HCT116 (cell line): ENCODE measurements at regions not wholly inside any gene's neighbourhood (a gene's known extent, or its start where the extent isn't known, plus 50 kb on each side); places are given as distances from the start of the nearest gene placed in this dataset.
A peak's percentile ranks its signal among the peaks of the same experiment; 100 is the strongest.

Experiments
- ATAC-seq: fragments of 200-7000 bp; cut with Tn5 transposase; 2 replicates; pipeline ENCODE4 v1.9.1; 2020; ENCODE audit warnings: mild to moderate bottlenecking, moderate library complexity
- BruUV-seq: library from RNA; stranded (reverse); fragments of 400-500 nt; replicated peaks from 2 replicates; lab custom pipeline; 2021; lab: Mats Ljungman, UMichigan
- CTCF ChIA-PET: fragments of 300-600 bp; sonication (Branson Sonifier 250); formaldehyde crosslinking; loops from one replicate; lab custom pipeline; 2021; ENCODE audit warnings: antibody characterized with exemption; lab: Charles Lee
- POLR2A ChIA-PET: fragments of 300-600, 350-600 bp; sonication (Branson Sonifier 250); formaldehyde crosslinking; loops from one replicate; lab custom pipeline; 2021; ENCODE audit warnings: antibody characterized with exemption; lab: Charles Lee
- RAD21 ChIA-PET, 2 experiments: fragments of 300-600 bp; sonication (Branson Sonifier 250); formaldehyde crosslinking; loops; one replicate each; lab custom pipeline; 2023; ENCODE audit warnings: low total read pairs in 2 of 2; ENCODE audit not compliant: uncharacterized antibody in 2 of 2, unreplicated experiment in 2 of 2, low non-redundant PET in 1 of 2; lab: Charles Lee
- DNase-seq: peaks from one replicate; pipeline ENCODE4 v3.0.0-alpha.2; 2010; ENCODE audit warnings: low read depth, low spot score
- H2AFZ ChIP-seq: fragments of 200-600 bp; shearing (Covaris generic), sonication (generic); 2 replicates; pipeline ENCODE4 v1.6.1; 2017; ENCODE audit warnings: low read depth, mixed run types, mixed read lengths, antibody characterized with exemption, low read length; ENCODE audit not compliant: poor library complexity, severe bottlenecking
- H3K27ac ChIP-seq: 2 replicates; pipeline ENCODE4 v1.5.1; 2012; ENCODE audit warnings: low read depth, low read length
- H3K27me3 ChIP-seq: fragments of 200-600 bp; sonication (generic); 2 replicates; pipeline ENCODE4 v1.6.1; 2016; ENCODE audit warnings: mixed run types, low read length, mixed read lengths; ENCODE audit not compliant: insufficient read depth
- H3K36me3 ChIP-seq, 2 experiments: fragments of 200-500 bp in 1 of 2; fragments of 200-600 bp in 1 of 2; sonication (Bioruptor generic) in 1 of 2; sonication (generic) in 1 of 2; 2 replicates each; pipeline versions ENCODE4 v1.5.1 to v1.6.1; 2014 to 2016; ENCODE audit warnings: low read length in 2 of 2, inconsistent platforms in 1 of 2, mixed read lengths in 1 of 2, mixed run types in 1 of 2; ENCODE audit not compliant: insufficient read depth in 2 of 2, control insufficient read depth in 1 of 2
- H3K4me1 ChIP-seq, 2 experiments: fragments of 200-600 bp in 1 of 2; sonication (generic) in 1 of 2; 2 replicates each; pipeline versions ENCODE4 v1.5.1 to v1.6.1; 2012 to 2017; ENCODE audit warnings: low read length in 2 of 2, inconsistent platforms in 1 of 2, mild to moderate bottlenecking in 1 of 2, mixed read lengths in 1 of 2, mixed run types in 1 of 2, moderate library complexity in 1 of 2; ENCODE audit not compliant: insufficient read depth in 2 of 2, control insufficient read depth in 1 of 2
- H3K4me2 ChIP-seq: fragments of 200-600 bp; sonication (generic); 2 replicates; pipeline ENCODE4 v1.6.1; 2017; ENCODE audit warnings: mixed run types, low read length, mixed read lengths
- H3K4me3 ChIP-seq, 2 experiments: fragments of 200-600 bp in 1 of 2; sonication (generic) in 1 of 2; replicated peaks in 1 of 2; 2 replicates each; pipeline ENCODE4 v1.5.1; 2011 to 2016; ENCODE audit warnings: low read length in 2 of 2, control low read depth in 1 of 2, low read depth in 1 of 2, mild to moderate bottlenecking in 1 of 2, mixed read lengths in 1 of 2, mixed run types in 1 of 2
- H3K79me2 ChIP-seq: fragments of 200-600 bp; sonication (generic); 2 replicates; pipeline ENCODE4 v1.6.1; 2017; ENCODE audit warnings: mild to moderate bottlenecking, mixed run types, low read length, moderate library complexity, mixed read lengths; ENCODE audit not compliant: insufficient read depth
- H3K9ac ChIP-seq: fragments of 200-600 bp; sonication (generic); 2 replicates; pipeline ENCODE4 v1.6.1; 2016; ENCODE audit warnings: low read length, mixed read lengths
- H3K9me2 ChIP-seq: fragments of 200-600 bp; sonication (generic), shearing (Covaris generic); 2 replicates; pipeline ENCODE4 v1.6.1; 2017; ENCODE audit warnings: mixed run types, mild to moderate bottlenecking, moderate library complexity; ENCODE audit not compliant: insufficient read depth
- H3K9me3 ChIP-seq, 2 experiments: fragments of 200-500 bp in 1 of 2; fragments of 200-600 bp in 1 of 2; sonication (Bioruptor generic) in 1 of 2; sonication (generic) in 1 of 2; 2 replicates each; pipeline ENCODE4 v1.6.1; 2014 to 2017; ENCODE audit warnings: low read length in 2 of 2, mixed read lengths in 2 of 2, inconsistent platforms in 1 of 2, low read depth in 1 of 2, mild to moderate bottlenecking in 1 of 2, mixed run types in 1 of 2, moderate library complexity in 1 of 2; ENCODE audit not compliant: control insufficient read depth in 1 of 2, insufficient read depth in 1 of 2
- H4K20me1 ChIP-seq: fragments of 200-600 bp; sonication (generic), shearing (Covaris generic); 2 replicates; pipeline ENCODE4 v1.6.1; 2017; ENCODE audit warnings: mixed run types, mild to moderate bottlenecking, moderate library complexity; ENCODE audit not compliant: insufficient read depth
- ATF3 ChIP-seq: IDR thresholded peaks from 2 replicates; pipeline ENCODE4 v1.6.1; 2012
- CBX3 ChIP-seq: IDR thresholded peaks from 2 replicates; pipeline ENCODE4 v1.6.1; 2012; ENCODE audit warnings: low read depth
- CEBPB ChIP-seq: IDR thresholded peaks from 2 replicates; pipeline ENCODE4 v1.6.1; 2012; ENCODE audit warnings: low read depth
- CTCF ChIP-seq, 3 experiments: fragments of 200-600 bp in 1 of 3; sonication (generic) in 1 of 3; IDR thresholded peaks in 2 of 3; conservative IDR thresholded peaks in 1 of 3; 2 replicates each; pipeline ENCODE4 v1.5.1; 2012 to 2017; ENCODE audit warnings: low read depth in 2 of 3, low read length in 2 of 3, antibody characterized with exemption in 1 of 3, borderline replicate concordance in 1 of 3, control low read depth in 1 of 3, mild to moderate bottlenecking in 1 of 3, mixed read lengths in 1 of 3, mixed run types in 1 of 3, moderate library complexity in 1 of 3; ENCODE audit not compliant: insufficient read depth in 1 of 3
- EGR1 ChIP-seq: IDR thresholded peaks from 2 replicates; pipeline ENCODE4 v1.6.1; 2012; ENCODE audit warnings: low read depth
- ELF1 ChIP-seq: IDR thresholded peaks from 2 replicates; pipeline ENCODE4 v1.6.1; 2012; ENCODE audit warnings: low read depth, borderline replicate concordance
- EZH2 ChIP-seq: fragments of 200-600 bp; sonication (generic); IDR thresholded peaks from 2 replicates; pipeline ENCODE4 v1.6.1; 2017; ENCODE audit warnings: antibody characterized with exemption, mixed run types
- EZH2phosphoT487 ChIP-seq: fragments of 200-600 bp; IDR thresholded peaks from 2 replicates; pipeline ENCODE4 v1.6.1; 2018; ENCODE audit warnings: antibody characterized with exemption, borderline replicate concordance
- JUND ChIP-seq: IDR thresholded peaks from 2 replicates; pipeline ENCODE4 v1.6.1; 2012
- POLR2A ChIP-seq: IDR thresholded peaks from 2 replicates; pipeline ENCODE4 v1.7.0; 2011; ENCODE audit warnings: borderline replicate concordance; ENCODE audit not compliant: insufficient read depth, insufficient read length; ENCODE audit errors: extremely low read depth
- POLR2AphosphoS5 ChIP-seq: IDR thresholded peaks from 2 replicates; pipeline ENCODE4 v1.6.1; 2011; ENCODE audit warnings: mild to moderate bottlenecking, low read depth, low read length, moderate library complexity
- RAD21 ChIP-seq: IDR thresholded peaks from 2 replicates; pipeline ENCODE4 v1.6.1; 2012; ENCODE audit warnings: low read depth, mild to moderate bottlenecking
- REST ChIP-seq: IDR thresholded peaks from 2 replicates; pipeline ENCODE4 v1.6.1; 2012; ENCODE audit warnings: low read depth
- TCF7L2 ChIP-seq: IDR thresholded peaks from 2 replicates; pipeline ENCODE4 v1.7.0; 2011; ENCODE audit warnings: borderline replicate concordance, inconsistent platforms; ENCODE audit not compliant: insufficient read depth, insufficient read length; ENCODE audit errors: extremely low read depth
- YY1 ChIP-seq: IDR thresholded peaks from 2 replicates; pipeline ENCODE4 v1.6.1; 2011; ENCODE audit warnings: low read length, low read depth, moderate library complexity, mild to moderate bottlenecking; ENCODE audit not compliant: insufficient replicate concordance; ENCODE audit errors: extremely low read depth
- ZBTB33 ChIP-seq: IDR thresholded peaks from 2 replicates; pipeline ENCODE4 v1.6.1; 2011; ENCODE audit warnings: mild to moderate bottlenecking, low read length, moderate library complexity; ENCODE audit not compliant: insufficient replicate concordance; ENCODE audit errors: extremely low read depth
- ZFX ChIP-seq: fragments of 450-650 bp; IDR thresholded peaks from 2 replicates; pipeline ENCODE4 v1.6.1; 2017
- ZNF274 ChIP-seq: fragments of 200-500 bp; sonication (Bioruptor generic); IDR thresholded peaks from 2 replicates; pipeline ENCODE4 v1.6.1; 2014; ENCODE audit warnings: mild to moderate bottlenecking, low read depth, low read length, inconsistent platforms
- intact Hi-C: fragments of 100-400 bp; cut with micrococcal nuclease; formaldehyde crosslinking; loops from 2 replicates; pipeline ENCODE4 v1.10.0; 2022

GRCh38 chr12:89768586-89769482, 60.2 kb upstream of the ATP2B1 start:
- peak; percentile 95 for DNase-seq
- POLR2A ChIA-PET, result interaction anchor here (1.2 kb wide), 1 partner anchor 14 kb away, joined by 4 read pairs; no protein-coding TSS in a partner anchor
- Histone ChIP-seq H3K27ac (0 out of 2 replicates have a peak overlapping the region, but pooled peaks have one; percentile 1), H3K4me2 (peak overlapping the region; percentile 62), H3K4me1 (peaks cover 11 to 24% of the 10 kb centered on the region in 2 experiments; a peak in 3 of 4 replicates), H3K9ac (no peak overlapping the region), H3K9me2 (no peaks in the 10 kb centered on the region), H3K4me3 (peak overlapping the region in 1 of 2 experiments; percentile 9; a peak in 1 of 4 replicates), H3K9me3 (no peaks in the 10 kb centered on the region), H3K27me3 (no peaks in the 10 kb centered on the region), H3K36me3 (no peaks in the 10 kb centered on the region), H2AFZ (peak overlapping the region; percentile 60), H3K79me2 (no peaks in the 10 kb centered on the region), H4K20me1 (no peaks in the 10 kb centered on the region)
- CTCF ChIA-PET, result no interaction called here
- BruUV-seq, result TSS peak; percentile 80
- peak; percentile 91 for ATAC-seq
- RAD21 ChIA-PET, result no interaction called here
- intact Hi-C loops, result no loop called here
- TF ChIP-seq ATF3, result peak; percentile 99
- TF ChIP-seq CTCF (IDR thresholded peaks at IDR 0.05 in 2 of 3, conservative IDR thresholded peaks at IDR 0.05 in 1 of 3; ENCODE audit: borderline replicate concordance in 1 of 3, insufficient read depth in 1 of 3, low read depth in 2 of 3, low read length in 2 of 3), result no peak
- TF ChIP-seq EZH2phosphoT487, result no peak
- no peak for TF ChIP-seq ZFX
- TF ChIP-seq EZH2, result no peak
- TF ChIP-seq YY1, result no peak
- TF ChIP-seq ZBTB33, result peak; percentile 50
- no peak; the same call in none of the 2 replicates for TF ChIP-seq RAD21
- TF ChIP-seq EGR1, result 0 out of 2 replicates have a peak, but pooled peaks have one; percentile 35
- peak; percentile 65 for TF ChIP-seq POLR2AphosphoS5
- peak; percentile 93 for TF ChIP-seq CBX3
- peak; percentile 100 for TF ChIP-seq CEBPB
- TF ChIP-seq POLR2A, result no peak
- TF ChIP-seq REST, result no peak
- TF ChIP-seq TCF7L2, result peak; percentile 81
- TF ChIP-seq ELF1, result no peak
- TF ChIP-seq ZNF274, result no peak
- TF ChIP-seq JUND, result peak; percentile 99
